Fibroblast of mammary gland (primary cell): ENCODE measurements at regions not wholly inside any gene's neighbourhood (a gene's known extent, or its start where the extent isn't known, plus 50 kb on each side); places are given as distances from the start of the nearest gene placed in this dataset.

Experiments used
- DNase-seq: peaks from one replicate; pipeline ENCODE4 v3.0.0-alpha.2; 2010; ENCODE audit warnings: low read depth
- H3K4me3 ChIP-seq: 2 replicates; pipeline ENCODE4 v1.5.1; 2011; ENCODE audit warnings: low read depth, mild to moderate bottlenecking, low read length, moderate library complexity; ENCODE audit not compliant: control insufficient read depth
- CTCF ChIP-seq: conservative IDR thresholded peaks from 2 replicates; pipeline ENCODE4 v1.5.1; 2011; ENCODE audit warnings: low read depth, low read length, inconsistent platforms; ENCODE audit not compliant: control insufficient read depth, insufficient read depth

GRCh38 chr13:109454167-109454917 is 332.0 kb downstream of the IRS2 start:
- H3K4me3 ChIP-seq, result no peak overlapping the region
- no peak for TF ChIP-seq CTCF
- no peak for DNase-seq

GRCh38 chr13:109451726-109452125 is 334.7 kb downstream of the IRS2 start:
- DNase-seq, result no peak
- H3K4me3 ChIP-seq, result no peak overlapping the region
- no peak for TF ChIP-seq CTCF

GRCh38 chr13:109448629-109449028 is 337.8 kb downstream of the IRS2 start:
- DNase-seq, result no peak
- H3K4me3 ChIP-seq, result no peak overlapping the region
- TF ChIP-seq CTCF, result no peak

- DNase-seq, result no peak
- TF ChIP-seq CTCF, result no peak
- no peak overlapping the region for H3K4me3 ChIP-seq
These were observed 338.7 kb downstream of the IRS2 start for GRCh38 chr13:109447667-109448066.

- TF ChIP-seq CTCF, result no peak
- no peak overlapping the region for H3K4me3 ChIP-seq
- DNase-seq, result no peak
These were observed 346.1 kb downstream of the IRS2 start for GRCh38 chr13:109440320-109440719.

- no peak for TF ChIP-seq CTCF
- no peak overlapping the region for H3K4me3 ChIP-seq
- no peak for DNase-seq
These were observed 346.6 kb downstream of the IRS2 start for GRCh38 chr13:109439813-109440212.
